Left lung (tissue), 4 donors: ENCODE measurements at regions not wholly inside any gene's neighbourhood (a gene's known extent, or its start where the extent isn't known, plus 50 kb on each side); places are given as distances from the start of the nearest gene placed in this dataset.
A peak's percentile ranks its signal among the peaks of the same experiment; 100 is the strongest.

ENCODE experiments used
- ATAC-seq: fragments of 200-7000 bp; cut with Tn5 transposase; one replicate; pipeline ENCODE4 v1.9.1; 2020; ENCODE audit warnings: moderate library complexity
- DNase-seq, 4 donors: peaks; one replicate each; pipeline ENCODE4 v3.0.0-alpha.2; 2013 to 2020
- H3K27ac ChIP-seq, 2 donors: fragments of 200-600 bp; sonication (generic) in 1 of 2; one replicate each; pipeline versions ENCODE4 v1.5.0 to v1.8.0; 2020 to 2021
- H3K27me3 ChIP-seq, 2 donors: fragments of 200-600 bp; sonication (generic) in 1 of 2; one replicate each; pipeline versions ENCODE4 v1.5.0 to v1.8.0; 2020 to 2021
- H3K36me3 ChIP-seq, 2 donors: fragments of 200-600 bp; sonication (generic) in 1 of 2; one replicate each; pipeline versions ENCODE4 v1.5.0 to v1.8.0; 2020 to 2021
- H3K4me1 ChIP-seq, 2 donors: fragments of 200-600 bp; one replicate each; pipeline ENCODE4 v1.8.0; 2021
- H3K4me3 ChIP-seq, 2 donors: fragments of 200-600 bp; sonication (generic) in 1 of 2; one replicate each; pipeline versions ENCODE4 v1.5.0 to v1.8.0; 2020 to 2021; ENCODE audit warnings: mild to moderate bottlenecking in 1 of 2
- H3K9me3 ChIP-seq, 2 donors: fragments of 200-600 bp; sonication (generic) in 1 of 2; one replicate each; pipeline versions ENCODE4 v1.5.0 to v1.8.0; 2020 to 2021
- CTCF ChIP-seq, 2 donors: fragments of 200-600 bp; sonication (generic) in 1 of 2; IDR thresholded peaks; one replicate each; pipeline versions ENCODE4 v1.5.0 to v1.8.0; 2021; ENCODE audit warnings: antibody characterized with exemption in 2 of 2
- intact Hi-C, 2 donors: fragments of 100-400 bp; cut with DNase I; formaldehyde crosslinking; loops; one replicate each; pipeline versions ENCODE4 v1.11.2 to v1.14.2; 2022
- donor health status: DM: no; HTN: yes; CAD: no.
- donor health status: DM: no; HTN: no; CAD: no.

DNA sequence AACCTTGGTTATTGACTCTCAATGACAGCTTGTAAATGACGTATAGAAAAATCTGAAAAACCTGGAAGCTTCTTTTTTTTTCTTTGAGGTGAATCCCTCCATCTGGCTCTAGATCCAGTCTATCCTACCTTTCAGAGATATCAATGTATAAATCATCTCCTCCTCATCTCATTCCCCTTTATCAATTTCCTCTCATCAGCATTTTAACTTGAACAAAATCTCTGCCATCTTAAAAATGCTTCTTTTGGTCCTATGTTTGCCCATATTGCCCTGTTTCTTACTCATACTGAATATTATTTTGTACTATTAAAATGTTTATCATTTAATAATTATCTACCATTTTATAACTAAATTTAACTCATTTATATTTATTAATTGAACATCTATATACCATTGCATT lies 306.7 kb upstream of the TSHZ2 start:
- no peak overlapping the region for H3K27ac ChIP-seq
- no peaks in the 10 kb centered on the region for H3K36me3 ChIP-seq
- ATAC-seq (no peak), DNase-seq (no peak)
- H3K4me3 ChIP-seq: no peak overlapping the region
- H3K4me1 ChIP-seq: no peaks in the 10 kb centered on the region
- TF ChIP-seq CTCF (IDR thresholded peaks at IDR 0.05): no peak
- intact Hi-C loops: no loop called here
- peaks cover 0 to 5% of the 10 kb centered on the region in 2 donors for H3K27me3 ChIP-seq
- no peaks in the 10 kb centered on the region for H3K9me3 ChIP-seq

DNA sequence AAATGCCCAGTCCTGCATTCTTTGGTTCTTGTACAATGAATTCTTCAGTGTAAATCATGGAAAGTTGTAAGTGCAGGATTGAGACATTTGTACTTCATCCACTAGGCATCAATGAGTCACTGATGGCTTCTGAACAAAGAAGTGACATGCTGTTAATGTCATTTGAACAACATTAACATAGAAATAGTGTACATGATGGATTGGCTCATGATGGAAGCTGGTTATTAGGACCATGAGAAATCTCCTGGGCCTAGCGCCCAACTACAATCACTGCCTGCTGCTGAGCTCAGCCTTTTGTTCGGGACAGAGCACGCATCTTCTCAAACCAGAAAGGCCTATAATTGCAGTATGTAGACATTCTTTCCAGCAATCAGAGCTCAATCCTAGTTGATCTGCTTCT lies 316.8 kb upstream of the TSHZ2 start:
- Histone ChIP-seq H3K4me1 (no peaks in the 10 kb centered on the region), H3K4me3 (no peak overlapping the region), H3K9me3 (no peaks in the 10 kb centered on the region), H3K36me3 (no peaks in the 10 kb centered on the region), H3K27me3 (no peaks in the 10 kb centered on the region), H3K27ac (no peak overlapping the region)
- intact Hi-C loops: no loop called here
- no peak for TF ChIP-seq CTCF (IDR thresholded peaks at IDR 0.05)
- ATAC-seq (peak; percentile 42), DNase-seq (peak in 2 of 4 donors; percentile 85 to 90)

GRCh38 chr20:52654567-52654966 lies 317.6 kb upstream of the TSHZ2 start:
- DNase-seq (no peak), ATAC-seq (peak; percentile 64)
- TF ChIP-seq CTCF (IDR thresholded peaks at IDR 0.05): no peak
- Histone ChIP-seq H3K27me3 (no peaks in the 10 kb centered on the region), H3K27ac (no peak overlapping the region), H3K4me1 (no peaks in the 10 kb centered on the region), H3K9me3 (no peaks in the 10 kb centered on the region), H3K36me3 (no peaks in the 10 kb centered on the region), H3K4me3 (no peak overlapping the region)
- intact Hi-C loops: no loop called here

DNA sequence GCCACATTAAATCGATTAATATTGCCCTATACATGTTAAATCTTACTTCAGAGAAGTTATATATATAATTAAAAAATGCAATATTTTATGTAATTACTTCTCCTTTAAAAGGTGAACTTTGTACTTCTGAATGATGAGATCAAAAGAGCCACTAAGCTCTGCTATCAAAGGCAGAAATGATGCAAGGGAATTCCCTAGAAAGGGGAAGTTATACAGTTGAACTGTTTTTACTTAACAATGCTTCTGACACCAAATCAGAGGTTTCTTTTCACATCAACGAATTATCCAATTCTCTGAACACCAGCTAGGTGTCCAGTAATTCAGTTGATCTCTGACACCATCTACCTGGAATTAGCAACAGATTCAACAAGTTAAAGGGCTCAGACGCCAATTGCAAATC lies 319.9 kb upstream of the TSHZ2 start:
- Histone ChIP-seq H3K36me3 (no peaks in the 10 kb centered on the region), H3K4me1 (no peaks in the 10 kb centered on the region), H3K9me3 (no peaks in the 10 kb centered on the region), H3K27ac (no peak overlapping the region), H3K27me3 (no peaks in the 10 kb centered on the region), H3K4me3 (no peak overlapping the region)
- ATAC-seq (no peak), DNase-seq (no peak)
- intact Hi-C loops: no loop called here
- TF ChIP-seq CTCF (IDR thresholded peaks at IDR 0.05): no peak

- H3K27me3 ChIP-seq: no peaks in the 10 kb centered on the region
- H3K4me3 ChIP-seq: no peak overlapping the region
- ATAC-seq (no peak), DNase-seq (no peak)
- no peaks in the 10 kb centered on the region for H3K9me3 ChIP-seq
- no peak for TF ChIP-seq CTCF (IDR thresholded peaks at IDR 0.05)
- H3K27ac ChIP-seq: no peak overlapping the region
- intact Hi-C loops: no loop called here
- H3K4me1 ChIP-seq: no peaks in the 10 kb centered on the region
- H3K36me3 ChIP-seq: no peaks in the 10 kb centered on the region
These were observed 322.4 kb upstream of the TSHZ2 start for GRCh38 chr20:52649727-52650126.
